Stimulated activated naive CD4-positive, alpha-beta T cell (primary cell): ENCODE measurements at regions not wholly inside any gene's neighbourhood (a gene's known extent, or its start where the extent isn't known, plus 50 kb on each side); places are given as distances from the start of the nearest gene placed in this dataset.
"Not testable (repeated sequence)": the region's sequence is repeated elsewhere in the genome, so short reads cannot be mapped to it uniquely, and the experiment has no call there.

ENCODE experiments used
- DNase-seq, 6 experiments: peaks; one replicate each; lab custom pipeline; 2025; lab: John Stamatoyannopoulos, UW

DNA sequence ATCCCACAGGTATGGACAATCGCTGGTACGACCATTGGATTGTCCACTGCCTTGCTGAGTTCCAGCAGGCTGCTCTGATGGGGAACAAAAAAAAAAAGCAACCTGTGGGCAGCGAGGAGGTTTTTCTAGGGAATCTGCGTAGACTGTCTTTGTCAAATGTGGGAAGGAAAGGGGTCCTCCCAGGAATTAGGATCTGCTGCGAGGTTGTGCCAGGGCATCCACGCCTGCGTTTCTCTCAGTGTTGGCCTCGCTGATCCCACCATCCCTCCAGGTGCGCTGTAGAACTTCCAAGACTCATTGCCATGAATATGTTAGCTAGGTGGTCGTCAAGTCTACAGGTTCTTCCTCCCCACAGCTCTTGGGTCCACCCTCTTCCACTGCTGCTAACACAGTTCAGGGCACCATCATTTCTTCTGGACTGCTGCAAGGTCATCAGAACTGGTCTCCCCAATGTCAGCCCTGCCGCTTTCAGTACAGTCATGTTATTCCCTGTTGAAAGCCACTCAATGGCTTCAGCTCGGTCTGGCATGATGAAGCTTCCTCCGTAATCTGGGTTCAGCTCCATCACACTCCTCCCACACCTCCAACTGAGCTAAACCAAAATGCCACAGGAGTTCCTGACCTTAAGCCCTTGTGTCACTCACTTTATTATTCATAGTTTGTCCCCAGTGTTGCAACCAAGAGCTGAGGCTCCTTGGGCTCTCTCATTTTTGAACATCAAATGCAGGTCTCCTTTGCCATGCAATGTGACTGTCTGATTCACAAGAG is 79.5 kb upstream of the DMRT1 start:
- no peak for DNase-seq

DNA sequence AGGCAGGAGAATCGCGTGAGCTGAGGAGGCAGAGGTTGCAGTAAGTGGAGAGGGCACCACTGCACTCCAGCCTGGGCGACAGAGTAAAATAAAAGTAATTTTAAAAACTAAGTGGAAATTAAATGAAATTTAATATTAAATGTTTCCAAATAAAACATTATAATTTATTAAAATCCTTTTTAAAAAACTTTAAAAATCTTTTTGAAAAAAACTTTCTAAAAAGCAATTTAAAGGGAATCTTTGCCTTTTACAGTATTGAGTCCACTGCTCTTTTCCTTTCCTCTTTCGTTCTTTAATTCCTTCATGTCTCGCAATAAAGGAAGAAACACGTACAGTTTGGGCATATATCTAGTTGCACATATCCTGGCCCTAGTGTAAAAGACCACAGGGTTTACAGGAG is 77.8 kb upstream of the DMRT1 start:
- no peak for DNase-seq

DNA sequence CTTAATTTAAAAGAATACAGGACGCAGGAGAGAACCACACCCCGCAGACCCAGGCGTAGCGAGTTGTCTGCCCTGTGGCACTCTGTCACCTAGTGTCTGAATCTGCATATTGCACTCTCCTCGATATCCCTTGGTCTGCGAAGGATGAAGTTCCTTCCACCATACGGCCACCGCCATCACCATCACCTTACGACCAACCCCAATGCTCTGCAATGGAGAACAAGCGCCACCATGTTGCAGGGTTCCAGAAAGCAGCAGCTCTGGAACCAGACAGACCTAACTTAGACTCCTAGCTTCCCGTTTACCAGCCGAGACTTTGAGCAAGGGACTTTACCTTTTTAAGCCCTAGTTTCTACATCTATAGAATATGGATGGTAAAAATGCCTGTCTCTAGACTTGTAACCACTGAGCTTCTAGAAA is 77.4 kb upstream of the DMRT1 start:
- peak in 4 of 6 experiments; percentile 1 to 17 (median 9) for DNase-seq

DNA sequence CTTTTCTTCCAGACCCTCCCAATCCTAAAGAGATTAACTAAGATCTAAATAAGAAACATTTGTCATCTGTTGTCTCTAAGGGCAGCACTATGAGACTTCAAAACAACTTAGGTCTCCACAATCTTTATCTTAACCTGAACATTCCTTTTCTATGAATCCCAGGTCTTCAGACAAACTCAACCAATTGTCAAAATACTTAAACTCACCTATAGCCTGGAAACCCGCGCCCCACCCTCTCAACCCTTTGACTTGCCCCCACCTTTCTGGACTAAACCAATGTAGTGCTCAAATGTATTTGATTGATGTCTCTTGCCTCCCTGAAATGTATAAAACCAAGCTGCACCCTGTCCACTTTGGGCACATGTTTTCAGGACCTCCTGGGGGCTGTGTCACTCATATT is 76.5 kb upstream of the DMRT1 start:
- DNase-seq: no peak

DNA sequence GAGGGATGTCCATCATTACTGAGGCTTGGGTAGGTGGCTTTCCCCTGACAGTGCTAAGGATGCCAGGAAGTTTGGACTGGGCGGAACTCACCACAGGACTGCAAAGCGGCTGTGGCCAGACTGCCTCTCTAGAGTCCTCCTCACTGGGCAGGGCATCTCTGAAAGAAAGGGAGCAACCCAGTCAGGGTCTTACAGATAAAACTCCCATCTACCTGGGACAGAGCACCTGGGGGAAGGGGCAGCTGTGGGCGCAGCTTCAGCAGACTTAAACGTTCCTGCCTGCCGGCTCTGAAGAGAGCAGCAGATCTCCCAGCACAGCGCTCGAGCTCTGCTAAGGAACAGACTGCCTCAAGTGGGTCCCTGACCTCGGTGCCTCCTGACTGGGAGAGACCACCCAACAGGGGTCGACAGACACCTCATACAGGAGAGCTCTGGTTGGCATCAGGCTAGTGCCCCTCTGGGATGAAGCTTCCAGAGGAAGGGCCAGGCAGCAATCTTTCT is 74.4 kb upstream of the DMRT1 start:
- DNase-seq: not testable (repeated sequence)

DNA sequence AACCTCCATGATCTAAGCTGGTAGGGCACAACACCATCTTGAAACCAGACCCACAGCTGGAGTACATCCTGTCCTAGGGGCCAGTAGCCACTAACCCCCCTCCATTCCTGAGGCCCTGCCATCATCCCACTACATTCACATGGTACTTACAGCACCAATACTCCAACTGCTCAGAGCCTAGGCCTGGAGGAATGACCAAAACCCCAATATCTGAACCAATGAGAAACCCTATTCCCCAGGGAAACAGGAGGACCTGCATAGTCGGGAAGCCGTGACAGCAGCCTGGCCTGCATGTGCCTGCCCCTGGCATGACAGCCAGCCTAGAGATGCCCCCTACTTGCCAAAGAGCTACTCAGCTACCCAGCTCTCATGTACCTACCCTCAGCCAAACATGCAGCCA is 65.4 kb upstream of the DMRT1 start:
- no peak for DNase-seq

DNA sequence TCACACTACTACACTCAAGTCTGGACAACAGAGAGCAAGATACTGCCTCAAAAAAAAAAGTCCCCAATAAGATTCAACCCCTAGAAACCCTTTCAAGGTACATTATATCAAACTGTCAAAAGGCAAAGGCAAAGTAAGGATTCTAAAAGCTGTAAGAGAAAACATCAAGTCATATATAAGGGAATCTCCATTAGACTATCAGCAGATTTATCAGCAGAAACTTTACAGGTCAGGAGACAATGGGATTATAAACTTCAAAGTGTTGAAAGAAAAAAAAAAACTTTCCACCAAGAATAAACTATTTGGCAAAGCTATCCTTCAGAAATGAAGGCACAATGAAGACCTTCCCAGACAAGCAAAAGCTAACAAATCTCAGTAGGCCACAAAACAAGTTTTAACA is 63.5 kb upstream of the DMRT1 start:
- DNase-seq: no peak

DNA sequence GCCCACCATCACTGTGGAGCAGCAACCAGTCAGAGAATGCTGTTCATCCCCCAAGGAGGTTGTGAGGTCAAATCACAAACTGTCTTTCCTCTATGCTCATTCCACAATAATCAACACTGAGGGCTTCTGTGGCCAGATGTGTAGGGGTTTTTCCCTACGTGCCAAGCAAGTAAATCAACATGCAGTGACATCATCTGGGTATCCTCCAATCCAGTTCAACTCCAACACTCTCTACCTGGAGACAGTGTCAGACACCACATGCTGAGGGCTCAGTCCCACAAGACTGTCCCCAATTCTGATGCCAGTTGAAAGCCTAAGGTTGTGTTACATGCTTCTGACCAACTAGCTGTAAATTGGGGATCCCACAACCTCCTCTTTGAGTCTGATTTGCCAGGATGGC is 57.3 kb upstream of the DMRT1 start:
- DNase-seq: no peak

DNA sequence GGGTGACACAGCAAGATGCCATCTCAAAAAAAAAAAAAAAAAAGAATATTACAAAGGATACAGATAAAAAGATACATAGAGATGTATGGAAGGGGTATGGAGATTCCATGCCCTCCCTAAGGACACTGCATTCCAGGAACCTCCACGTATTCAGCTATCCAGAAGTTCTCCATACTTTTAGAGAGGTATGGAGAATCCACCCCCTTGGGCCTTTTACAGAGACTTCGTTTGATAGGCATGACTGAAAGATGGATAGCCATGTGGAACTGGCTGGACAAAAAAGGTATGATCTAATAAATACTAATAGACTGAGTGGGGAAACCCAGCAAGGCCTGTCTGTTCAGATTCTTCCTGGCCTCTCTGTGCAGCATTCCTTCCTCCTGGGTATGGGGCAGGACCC is 56.6 kb upstream of the DMRT1 start:
- DNase-seq: no peak

DNA sequence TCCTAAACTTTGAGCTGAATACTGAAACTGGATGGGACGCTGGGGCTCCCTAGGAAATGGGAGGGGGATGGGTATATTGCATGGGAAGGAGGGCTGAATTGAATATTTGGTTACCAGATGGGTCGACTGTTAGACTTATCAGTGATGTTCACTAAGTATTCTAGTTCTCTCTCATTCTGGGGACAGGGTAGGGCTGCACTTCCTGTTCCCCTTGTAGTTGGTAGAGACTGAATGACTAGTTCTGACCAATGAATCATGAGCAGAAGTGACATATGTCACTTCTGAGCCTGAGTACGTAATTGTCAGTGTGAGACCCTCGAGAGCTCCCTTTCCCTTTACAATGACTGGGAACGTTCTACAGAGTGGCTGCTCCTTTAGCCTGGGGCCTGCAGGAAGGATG is 55.5 kb upstream of the DMRT1 start:
- DNase-seq: no peak

DNA sequence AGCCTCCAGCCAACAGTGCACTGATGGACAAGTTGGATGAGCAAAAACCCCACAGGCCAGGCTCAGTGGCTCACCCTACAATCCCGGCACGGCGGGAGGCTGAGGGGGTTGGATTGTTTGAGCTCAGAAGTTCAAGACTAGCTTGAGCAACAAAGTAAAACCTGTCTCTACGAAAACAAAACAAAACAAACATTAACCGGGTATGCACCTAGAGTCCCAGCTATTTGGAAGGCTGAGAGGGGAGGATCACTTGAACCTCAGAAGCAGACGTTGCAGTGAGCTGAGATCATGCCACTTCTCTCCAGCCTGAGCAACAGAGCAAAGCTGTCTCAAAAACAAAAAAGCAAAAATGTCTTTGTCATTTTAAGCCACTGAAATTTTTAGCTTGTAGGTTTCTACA is 55.1 kb upstream of the DMRT1 start:
- DNase-seq: no peak

DNA sequence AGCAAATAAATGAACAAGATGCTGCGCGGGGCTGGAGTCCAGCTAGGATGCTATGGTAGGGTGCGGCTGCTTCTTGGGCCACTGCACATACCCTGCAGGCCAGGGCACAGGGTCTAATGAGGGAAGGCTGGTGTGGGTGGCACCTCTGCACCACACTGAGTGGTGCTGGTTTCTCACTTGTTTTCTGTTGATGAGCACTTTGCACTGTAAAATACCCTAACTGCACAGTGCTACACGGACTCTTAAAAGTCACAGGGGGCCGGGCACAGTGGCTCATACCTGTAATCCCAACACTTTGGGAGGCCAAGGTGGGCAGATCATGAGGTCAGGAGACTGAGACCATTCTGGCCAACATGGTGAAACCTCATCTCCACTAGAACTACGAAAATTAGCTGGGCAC is 52.7 kb upstream of the DMRT1 start:
- no peak for DNase-seq
